HL-60 (cell line): ENCODE measurements at regions not wholly inside any gene's neighbourhood (a gene's known extent, or its start where the extent isn't known, plus 50 kb on each side); places are given as distances from the start of the nearest gene placed in this dataset.

Experiments used
- DNase-seq, 2 experiments: peaks; one replicate each; pipeline ENCODE4 v3.0.0-alpha.2; 2010 to 2020; ENCODE audit warnings: low read depth in 1 of 2, low spot score in 1 of 2
- H3K27ac ChIP-seq: fragments of 250-450 bp; sonication (Bioruptor Pico); replicated peaks from 2 replicates; pipeline ENCODE4 v1.5.1; 2020; ENCODE audit warnings: mild to moderate bottlenecking, moderate library complexity
- H3K27me3 ChIP-seq: fragments of 250-450 bp; sonication (Bioruptor Pico); 2 replicates; pipeline ENCODE4 v1.5.1; 2021; ENCODE audit warnings: mild to moderate bottlenecking, moderate library complexity; ENCODE audit not compliant: insufficient read depth, poor library complexity, severe bottlenecking
- H3K4me3 ChIP-seq: replicated peaks from 2 replicates; pipeline ENCODE4 v1.5.1; 2011; ENCODE audit warnings: mild to moderate bottlenecking, control low read depth, low read length; ENCODE audit not compliant: insufficient read depth
- GABPA ChIP-seq: IDR thresholded peaks from 2 replicates; pipeline ENCODE4 v1.6.1; 2012; ENCODE audit warnings: low read depth
- POLR2AphosphoS5 ChIP-seq: IDR thresholded peaks from 2 replicates; pipeline ENCODE4 v1.6.1; 2012; ENCODE audit warnings: low read depth
- SPI1 ChIP-seq: IDR thresholded peaks from 2 replicates; pipeline ENCODE4 v1.6.1; 2012; ENCODE audit warnings: low read depth, mild to moderate bottlenecking, borderline replicate concordance
- TF ChIP-seq, protein P1 (sequence below): IDR thresholded peaks from 2 replicates; pipeline ENCODE4 v1.6.1; 2012; ENCODE audit warnings: low read depth; ENCODE audit not compliant: insufficient replicate concordance
- TF ChIP-seq, protein P2 (sequence below): IDR thresholded peaks from one replicate; pipeline ENCODE4 v1.5.1; 2011; ENCODE audit warnings: low read length, control low read depth, inconsistent platforms; ENCODE audit not compliant: insufficient read depth

DNA sequence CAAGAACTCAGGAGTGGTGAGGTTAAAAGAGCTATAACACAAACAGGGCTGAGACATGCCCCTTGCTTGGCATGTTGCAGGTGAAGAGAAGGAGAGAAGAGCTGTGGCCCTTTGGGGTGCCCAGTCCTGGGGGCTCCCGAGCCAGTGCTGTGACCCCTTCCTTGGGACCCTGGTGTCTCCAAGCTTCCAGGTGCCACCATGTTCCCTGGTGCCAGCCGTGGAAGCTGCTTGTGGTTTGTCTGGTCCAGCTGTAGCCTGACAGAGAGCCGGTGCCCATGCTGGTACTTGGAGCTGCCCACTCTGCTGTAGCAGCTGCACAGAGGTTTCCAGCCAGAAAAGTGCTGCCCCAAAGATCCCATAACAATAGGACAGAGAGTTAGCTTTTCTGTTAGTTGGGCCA, 159.2 kb upstream of the SLC38A2 start:
- DNase-seq, result no peak
- H3K27me3 ChIP-seq, result no peaks in the 10 kb centered on the region
- TF ChIP-seq, protein P1, sequence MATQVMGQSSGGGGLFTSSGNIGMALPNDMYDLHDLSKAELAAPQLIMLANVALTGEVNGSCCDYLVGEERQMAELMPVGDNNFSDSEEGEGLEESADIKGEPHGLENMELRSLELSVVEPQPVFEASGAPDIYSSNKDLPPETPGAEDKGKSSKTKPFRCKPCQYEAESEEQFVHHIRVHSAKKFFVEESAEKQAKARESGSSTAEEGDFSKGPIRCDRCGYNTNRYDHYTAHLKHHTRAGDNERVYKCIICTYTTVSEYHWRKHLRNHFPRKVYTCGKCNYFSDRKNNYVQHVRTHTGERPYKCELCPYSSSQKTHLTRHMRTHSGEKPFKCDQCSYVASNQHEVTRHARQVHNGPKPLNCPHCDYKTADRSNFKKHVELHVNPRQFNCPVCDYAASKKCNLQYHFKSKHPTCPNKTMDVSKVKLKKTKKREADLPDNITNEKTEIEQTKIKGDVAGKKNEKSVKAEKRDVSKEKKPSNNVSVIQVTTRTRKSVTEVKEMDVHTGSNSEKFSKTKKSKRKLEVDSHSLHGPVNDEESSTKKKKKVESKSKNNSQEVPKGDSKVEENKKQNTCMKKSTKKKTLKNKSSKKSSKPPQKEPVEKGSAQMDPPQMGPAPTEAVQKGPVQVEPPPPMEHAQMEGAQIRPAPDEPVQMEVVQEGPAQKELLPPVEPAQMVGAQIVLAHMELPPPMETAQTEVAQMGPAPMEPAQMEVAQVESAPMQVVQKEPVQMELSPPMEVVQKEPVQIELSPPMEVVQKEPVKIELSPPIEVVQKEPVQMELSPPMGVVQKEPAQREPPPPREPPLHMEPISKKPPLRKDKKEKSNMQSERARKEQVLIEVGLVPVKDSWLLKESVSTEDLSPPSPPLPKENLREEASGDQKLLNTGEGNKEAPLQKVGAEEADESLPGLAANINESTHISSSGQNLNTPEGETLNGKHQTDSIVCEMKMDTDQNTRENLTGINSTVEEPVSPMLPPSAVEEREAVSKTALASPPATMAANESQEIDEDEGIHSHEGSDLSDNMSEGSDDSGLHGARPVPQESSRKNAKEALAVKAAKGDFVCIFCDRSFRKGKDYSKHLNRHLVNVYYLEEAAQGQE, result no peak
- TF ChIP-seq POLR2AphosphoS5 (no peak), GABPA (no peak), SPI1 (no peak)
- TF ChIP-seq, protein P2, sequence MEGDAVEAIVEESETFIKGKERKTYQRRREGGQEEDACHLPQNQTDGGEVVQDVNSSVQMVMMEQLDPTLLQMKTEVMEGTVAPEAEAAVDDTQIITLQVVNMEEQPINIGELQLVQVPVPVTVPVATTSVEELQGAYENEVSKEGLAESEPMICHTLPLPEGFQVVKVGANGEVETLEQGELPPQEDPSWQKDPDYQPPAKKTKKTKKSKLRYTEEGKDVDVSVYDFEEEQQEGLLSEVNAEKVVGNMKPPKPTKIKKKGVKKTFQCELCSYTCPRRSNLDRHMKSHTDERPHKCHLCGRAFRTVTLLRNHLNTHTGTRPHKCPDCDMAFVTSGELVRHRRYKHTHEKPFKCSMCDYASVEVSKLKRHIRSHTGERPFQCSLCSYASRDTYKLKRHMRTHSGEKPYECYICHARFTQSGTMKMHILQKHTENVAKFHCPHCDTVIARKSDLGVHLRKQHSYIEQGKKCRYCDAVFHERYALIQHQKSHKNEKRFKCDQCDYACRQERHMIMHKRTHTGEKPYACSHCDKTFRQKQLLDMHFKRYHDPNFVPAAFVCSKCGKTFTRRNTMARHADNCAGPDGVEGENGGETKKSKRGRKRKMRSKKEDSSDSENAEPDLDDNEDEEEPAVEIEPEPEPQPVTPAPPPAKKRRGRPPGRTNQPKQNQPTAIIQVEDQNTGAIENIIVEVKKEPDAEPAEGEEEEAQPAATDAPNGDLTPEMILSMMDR, result no peak
- no peak overlapping the region for H3K4me3 ChIP-seq
- no peak overlapping the region for H3K27ac ChIP-seq

DNA sequence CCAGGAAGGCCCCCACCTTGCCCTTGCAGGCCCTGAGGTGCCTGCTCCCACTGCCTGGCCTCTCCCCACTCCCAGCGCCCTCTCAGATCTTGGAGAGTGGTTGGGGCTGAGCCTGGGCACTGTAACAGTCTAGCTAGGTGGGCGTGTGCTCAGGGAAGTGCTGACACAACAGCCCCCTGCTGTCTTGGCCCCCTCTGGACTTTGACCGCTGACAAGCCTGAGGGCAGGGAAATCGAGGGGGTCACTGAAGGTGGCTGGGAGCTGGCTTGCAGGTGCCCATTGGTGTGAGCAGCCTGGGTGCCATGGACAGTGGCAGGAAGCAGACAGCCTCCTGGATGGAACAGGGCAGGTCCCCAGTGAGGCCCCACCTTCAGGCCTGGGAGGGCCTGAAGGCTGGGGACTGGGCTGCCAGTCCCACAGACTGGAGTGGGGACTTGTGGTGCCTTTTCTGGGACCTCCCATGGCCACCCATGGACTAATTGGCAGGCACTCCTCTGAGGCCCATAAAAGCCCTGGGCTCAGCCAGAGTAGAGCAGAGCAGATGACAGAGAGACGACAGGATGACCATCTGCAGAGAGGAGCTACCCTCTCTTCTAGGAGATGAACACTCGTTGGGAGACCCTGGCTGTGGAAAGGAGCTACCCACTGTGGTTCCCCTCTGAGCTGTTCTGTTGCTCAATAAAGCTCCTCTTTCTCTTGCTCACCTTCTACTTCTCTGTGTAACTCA, 158.6 kb upstream of the SLC38A2 start:
- TF ChIP-seq, protein P1, result no peak
- TF ChIP-seq, protein P2, result no peak
- Histone ChIP-seq H3K4me3 (no peak overlapping the region), H3K27ac (no peak overlapping the region), H3K27me3 (no peaks in the 10 kb centered on the region)
- no peak for DNase-seq

DNA sequence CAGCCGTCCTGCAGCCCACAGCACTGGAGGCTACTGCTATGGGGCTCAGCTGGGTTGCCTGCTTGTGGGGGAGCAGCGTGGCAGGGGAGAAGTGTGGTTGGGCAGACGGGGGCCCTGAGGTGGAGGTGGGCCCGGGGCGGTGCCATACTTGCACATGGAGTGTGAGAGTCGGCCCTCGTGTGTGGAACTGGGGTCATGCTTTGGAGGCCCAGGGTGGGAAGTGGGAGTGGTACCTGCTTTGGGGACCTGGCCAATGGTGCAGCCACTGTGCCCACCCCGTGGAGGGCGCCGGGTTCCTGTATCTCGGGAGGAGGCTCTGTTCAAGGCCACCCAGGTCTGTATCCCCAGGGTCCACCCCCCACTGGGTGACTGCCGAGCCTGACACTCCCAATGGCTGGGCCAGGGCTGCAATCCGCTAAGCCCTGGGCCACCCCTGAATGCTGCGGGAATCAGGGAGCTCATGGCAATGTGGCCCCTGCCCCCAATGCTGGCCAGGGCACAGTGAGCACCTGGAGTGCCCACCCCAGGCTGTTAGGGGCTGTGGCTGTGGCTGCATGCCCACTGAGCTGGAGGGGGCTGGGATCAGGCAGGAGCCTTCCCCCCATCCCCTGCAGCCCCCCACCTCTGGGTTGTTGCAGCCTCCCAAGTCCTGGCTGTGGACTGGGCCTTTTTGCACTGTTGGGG, 157.9 kb upstream of the SLC38A2 start:
- no peak for DNase-seq
- no peaks in the 10 kb centered on the region for H3K27me3 ChIP-seq
- no peak overlapping the region for H3K27ac ChIP-seq
- TF ChIP-seq, protein P1, result no peak
- no peak for TF ChIP-seq POLR2AphosphoS5
- TF ChIP-seq, protein P2, result no peak
- TF ChIP-seq GABPA, result no peak
- no peak for TF ChIP-seq SPI1
- H3K4me3 ChIP-seq, result no peak overlapping the region
